ENCODE measurements at regions not wholly inside any gene's neighbourhood (a gene's known extent, or its start where the extent isn't known, plus 50 kb on each side); places are given as distances from the start of the nearest gene placed in this dataset.

DNA sequence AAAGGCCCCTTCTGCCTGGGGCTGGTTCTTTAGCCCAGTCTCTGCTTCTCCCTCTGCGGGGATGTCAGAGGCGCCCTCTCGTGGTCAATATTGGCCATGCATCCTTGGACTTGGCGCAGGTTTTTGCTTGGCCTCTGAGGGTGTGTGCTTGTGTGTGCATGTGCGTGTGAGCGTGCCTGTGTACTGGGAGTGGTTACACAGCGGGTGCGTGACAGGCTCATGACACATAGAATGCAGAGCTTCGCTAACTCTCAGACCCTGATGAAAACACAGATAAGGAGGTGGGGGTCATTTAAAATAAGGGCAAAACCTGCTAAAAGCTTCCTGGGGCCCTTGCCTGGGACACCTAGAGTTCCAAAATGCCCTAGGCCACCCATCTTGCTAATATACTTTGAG, 160.9 kb downstream of the SMAD6 start:
- TF ChIP-seq, protein P1, sequence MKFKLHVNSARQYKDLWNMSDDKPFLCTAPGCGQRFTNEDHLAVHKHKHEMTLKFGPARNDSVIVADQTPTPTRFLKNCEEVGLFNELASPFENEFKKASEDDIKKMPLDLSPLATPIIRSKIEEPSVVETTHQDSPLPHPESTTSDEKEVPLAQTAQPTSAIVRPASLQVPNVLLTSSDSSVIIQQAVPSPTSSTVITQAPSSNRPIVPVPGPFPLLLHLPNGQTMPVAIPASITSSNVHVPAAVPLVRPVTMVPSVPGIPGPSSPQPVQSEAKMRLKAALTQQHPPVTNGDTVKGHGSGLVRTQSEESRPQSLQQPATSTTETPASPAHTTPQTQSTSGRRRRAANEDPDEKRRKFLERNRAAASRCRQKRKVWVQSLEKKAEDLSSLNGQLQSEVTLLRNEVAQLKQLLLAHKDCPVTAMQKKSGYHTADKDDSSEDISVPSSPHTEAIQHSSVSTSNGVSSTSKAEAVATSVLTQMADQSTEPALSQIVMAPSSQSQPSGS (CRISPR knock-in tag; IDR thresholded peaks at IDR 0.05) = no peak
- no peak for TF ChIP-seq BRF1 (IDR thresholded peaks at IDR 0.05; ENCODE audit: borderline replicate concordance, extremely low read depth, insufficient read length)
- TF ChIP-seq, protein P2, sequence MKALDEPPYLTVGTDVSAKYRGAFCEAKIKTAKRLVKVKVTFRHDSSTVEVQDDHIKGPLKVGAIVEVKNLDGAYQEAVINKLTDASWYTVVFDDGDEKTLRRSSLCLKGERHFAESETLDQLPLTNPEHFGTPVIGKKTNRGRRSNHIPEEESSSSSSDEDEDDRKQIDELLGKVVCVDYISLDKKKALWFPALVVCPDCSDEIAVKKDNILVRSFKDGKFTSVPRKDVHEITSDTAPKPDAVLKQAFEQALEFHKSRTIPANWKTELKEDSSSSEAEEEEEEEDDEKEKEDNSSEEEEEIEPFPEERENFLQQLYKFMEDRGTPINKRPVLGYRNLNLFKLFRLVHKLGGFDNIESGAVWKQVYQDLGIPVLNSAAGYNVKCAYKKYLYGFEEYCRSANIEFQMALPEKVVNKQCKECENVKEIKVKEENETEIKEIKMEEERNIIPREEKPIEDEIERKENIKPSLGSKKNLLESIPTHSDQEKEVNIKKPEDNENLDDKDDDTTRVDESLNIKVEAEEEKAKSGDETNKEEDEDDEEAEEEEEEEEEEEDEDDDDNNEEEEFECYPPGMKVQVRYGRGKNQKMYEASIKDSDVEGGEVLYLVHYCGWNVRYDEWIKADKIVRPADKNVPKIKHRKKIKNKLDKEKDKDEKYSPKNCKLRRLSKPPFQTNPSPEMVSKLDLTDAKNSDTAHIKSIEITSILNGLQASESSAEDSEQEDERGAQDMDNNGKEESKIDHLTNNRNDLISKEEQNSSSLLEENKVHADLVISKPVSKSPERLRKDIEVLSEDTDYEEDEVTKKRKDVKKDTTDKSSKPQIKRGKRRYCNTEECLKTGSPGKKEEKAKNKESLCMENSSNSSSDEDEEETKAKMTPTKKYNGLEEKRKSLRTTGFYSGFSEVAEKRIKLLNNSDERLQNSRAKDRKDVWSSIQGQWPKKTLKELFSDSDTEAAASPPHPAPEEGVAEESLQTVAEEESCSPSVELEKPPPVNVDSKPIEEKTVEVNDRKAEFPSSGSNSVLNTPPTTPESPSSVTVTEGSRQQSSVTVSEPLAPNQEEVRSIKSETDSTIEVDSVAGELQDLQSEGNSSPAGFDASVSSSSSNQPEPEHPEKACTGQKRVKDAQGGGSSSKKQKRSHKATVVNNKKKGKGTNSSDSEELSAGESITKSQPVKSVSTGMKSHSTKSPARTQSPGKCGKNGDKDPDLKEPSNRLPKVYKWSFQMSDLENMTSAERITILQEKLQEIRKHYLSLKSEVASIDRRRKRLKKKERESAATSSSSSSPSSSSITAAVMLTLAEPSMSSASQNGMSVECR (CRISPR knock-in tag; IDR thresholded peaks at IDR 0.05) = no peak
- TF ChIP-seq CREM (IDR thresholded peaks at IDR 0.05; ENCODE audit: low read depth) = no peak
- TF ChIP-seq, protein P3, sequence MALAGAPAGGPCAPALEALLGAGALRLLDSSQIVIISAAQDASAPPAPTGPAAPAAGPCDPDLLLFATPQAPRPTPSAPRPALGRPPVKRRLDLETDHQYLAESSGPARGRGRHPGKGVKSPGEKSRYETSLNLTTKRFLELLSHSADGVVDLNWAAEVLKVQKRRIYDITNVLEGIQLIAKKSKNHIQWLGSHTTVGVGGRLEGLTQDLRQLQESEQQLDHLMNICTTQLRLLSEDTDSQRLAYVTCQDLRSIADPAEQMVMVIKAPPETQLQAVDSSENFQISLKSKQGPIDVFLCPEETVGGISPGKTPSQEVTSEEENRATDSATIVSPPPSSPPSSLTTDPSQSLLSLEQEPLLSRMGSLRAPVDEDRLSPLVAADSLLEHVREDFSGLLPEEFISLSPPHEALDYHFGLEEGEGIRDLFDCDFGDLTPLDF (CRISPR knock-in tag; IDR thresholded peaks at IDR 0.05) = no peak
- no peak for TF ChIP-seq RNF2 (IDR thresholded peaks at IDR 0.05)
- no peak for TF ChIP-seq NR1H2 (CRISPR knock-in tag; IDR thresholded peaks at IDR 0.05)
- TF ChIP-seq, protein P4, sequence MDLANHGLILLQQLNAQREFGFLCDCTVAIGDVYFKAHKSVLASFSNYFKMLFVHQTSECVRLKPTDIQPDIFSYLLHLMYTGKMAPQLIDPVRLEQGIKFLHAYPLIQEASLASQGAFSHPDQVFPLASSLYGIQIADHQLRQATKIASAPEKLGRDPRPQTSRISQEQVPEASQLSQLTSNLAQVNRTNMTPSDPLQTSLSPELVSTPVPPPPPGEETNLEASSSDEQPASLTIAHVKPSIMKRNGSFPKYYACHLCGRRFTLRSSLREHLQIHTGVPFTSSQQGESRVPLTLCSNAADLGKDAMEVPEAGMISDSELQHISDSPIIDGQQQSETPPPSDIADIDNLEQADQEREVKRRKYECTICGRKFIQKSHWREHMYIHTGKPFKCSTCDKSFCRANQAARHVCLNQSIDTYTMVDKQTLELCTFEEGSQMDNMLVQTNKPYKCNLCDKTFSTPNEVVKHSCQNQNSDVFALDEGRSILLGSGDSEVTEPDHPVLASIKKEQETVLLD (IDR thresholded peaks at IDR 0.05) = no peak
